Gastrocnemius medialis (tissue), 4 donors: ENCODE measurements at regions not wholly inside any gene's neighbourhood (a gene's known extent, or its start where the extent isn't known, plus 50 kb on each side); places are given as distances from the start of the nearest gene placed in this dataset.

Experiments
- ATAC-seq, 2 donors: fragments of 150-250 bp; one replicate each; pipeline ENCODE4 v1.9.1; 2016
- DNase-seq, 2 donors: peaks; one replicate each; pipeline ENCODE4 v3.0.0-alpha.2; 2019
- H3K27ac ChIP-seq, 4 donors: fragments of 200-600 bp; sonication (generic); 1 replicate in 1 of 4; 2 replicates in 3 of 4; pipeline ENCODE4 v1.5.1; 2016 to 2018; ENCODE audit warnings: mild to moderate bottlenecking in 2 of 4, moderate library complexity in 1 of 4
- H3K27me3 ChIP-seq, 3 donors: fragments of 200-600 bp; sonication (generic) in 2 of 3; 1 replicate in 1 of 3; 2 replicates in 2 of 3; pipeline versions ENCODE4 v1.5.1 to v1.6.0; 2016 to 2019; ENCODE audit warnings: mild to moderate bottlenecking in 1 of 3, moderate library complexity in 1 of 3
- H3K36me3 ChIP-seq, 2 donors: fragments of 200-600 bp; sonication (generic) in 1 of 2; one replicate each; pipeline ENCODE4 v1.5.1; 2017 to 2018
- H3K4me1 ChIP-seq, 2 donors: fragments of 200-600 bp; sonication (generic) in 1 of 2; one replicate each; pipeline ENCODE4 v1.5.1; 2016 to 2017; ENCODE audit warnings: mild to moderate bottlenecking in 2 of 2
- H3K4me3 ChIP-seq, 4 donors: fragments of 200-600 bp; sonication (generic) in 3 of 4; 1 replicate in 1 of 4; 2 replicates in 3 of 4; pipeline ENCODE4 v1.5.1; 2016 to 2019; ENCODE audit warnings: mild to moderate bottlenecking in 2 of 4
- H3K9me3 ChIP-seq, 3 donors: fragments of 200-600 bp; sonication (generic) in 2 of 3; 1 replicate in 1 of 3; 2 replicates in 2 of 3; pipeline ENCODE4 v1.5.1; 2016 to 2019
- CTCF ChIP-seq, 5 experiments: fragments of 450-650 bp in 3 of 5; fragments of 200-600 bp in 2 of 5; sonication (generic) in 2 of 5; IDR thresholded peaks in 4 of 5; conservative IDR thresholded peaks in 1 of 5; 1 replicate in 4 of 5; 2 replicates in 1 of 5; pipeline ENCODE4 v1.5.1; 2016 to 2019; ENCODE audit warnings: antibody characterized with exemption in 5 of 5, mild to moderate bottlenecking in 3 of 5, moderate library complexity in 3 of 5
- POLR2A ChIP-seq, 2 donors: fragments of 450-650 bp; IDR thresholded peaks; one replicate each; pipeline ENCODE4 v1.6.1; 2017; ENCODE audit warnings: antibody characterized with exemption in 2 of 2, mild to moderate bottlenecking in 2 of 2, moderate library complexity in 2 of 2
- in situ Hi-C, 4 donors: fragments of 200-750 bp; cut with MboI; loops; one replicate each; pipeline versions ENCODE4 v1.15.0 to v1.8.0; 2017; ENCODE audit warnings: low sequenced_read_pairs in 4 of 4
- intact Hi-C: fragments of 100-400 bp; cut with DNase I; formaldehyde crosslinking; loops from one replicate; pipeline ENCODE4 v1.15.1; 2023; ENCODE audit warnings: low total_unique reads

- no peak for ATAC-seq
- in situ Hi-C loops, result no loop called here
- intact Hi-C loops, result no loop called here
These were observed 315.2 kb upstream of the ZEB2 start for GRCh38 chr2:144834998-144835633.

GRCh38 chr2:144834363-144834762 lies 314.4 kb upstream of the ZEB2 start:
- no peaks in the 10 kb centered on the region for H3K9me3 ChIP-seq
- no peak for TF ChIP-seq CTCF (IDR thresholded peaks at IDR 0.05 in 4 of 5, conservative IDR thresholded peaks at IDR 0.05 in 1 of 5)
- no peak for TF ChIP-seq POLR2A (IDR thresholded peaks at IDR 0.05)
- H3K27ac ChIP-seq, result no peak overlapping the region
- DNase-seq (no peak), ATAC-seq (no peak)
- no peak overlapping the region for H3K4me3 ChIP-seq
- intact Hi-C loops (no loop called here), in situ Hi-C loops (no loop called here)
- no peaks in the 10 kb centered on the region for H3K36me3 ChIP-seq
- no peaks in the 10 kb centered on the region for H3K27me3 ChIP-seq
- no peaks in the 10 kb centered on the region for H3K4me1 ChIP-seq

More at GRCh38 chr2:144834998-144835633, 315.2 kb upstream of the ZEB2 start:
- H3K27ac ChIP-seq, result no peak overlapping the region
- no peaks in the 10 kb centered on the region for H3K4me1 ChIP-seq
- TF ChIP-seq CTCF (IDR thresholded peaks at IDR 0.05 in 4 of 5, conservative IDR thresholded peaks at IDR 0.05 in 1 of 5) (no peak), POLR2A (IDR thresholded peaks at IDR 0.05) (no peak)
- H3K27me3 ChIP-seq, result no peaks in the 10 kb centered on the region
- no peak overlapping the region for H3K4me3 ChIP-seq
- no peaks in the 10 kb centered on the region for H3K9me3 ChIP-seq
- peak in 1 of 2 donors; percentile 12 for DNase-seq
- no peaks in the 10 kb centered on the region for H3K36me3 ChIP-seq

GRCh38 chr2:144833075-144833637 lies 313.2 kb upstream of the ZEB2 start:
- H3K4me3 ChIP-seq, result no peak overlapping the region

GRCh38 chr2:144832048-144832447 lies 312.1 kb upstream of the ZEB2 start:
- in situ Hi-C loops, result no loop called here
- Histone ChIP-seq H3K9me3 (no peaks in the 10 kb centered on the region), H3K4me1 (no peaks in the 10 kb centered on the region), H3K4me3 (no peak overlapping the region), H3K36me3 (no peaks in the 10 kb centered on the region), H3K27ac (no peak overlapping the region), H3K27me3 (no peaks in the 10 kb centered on the region)
- ATAC-seq (no peak), DNase-seq (no peak)
- TF ChIP-seq CTCF (IDR thresholded peaks at IDR 0.05 in 4 of 5, conservative IDR thresholded peaks at IDR 0.05 in 1 of 5), result no peak
- TF ChIP-seq POLR2A (IDR thresholded peaks at IDR 0.05), result no peak
- intact Hi-C loops, result no loop called here

More at GRCh38 chr2:144833075-144833637, 313.2 kb upstream of the ZEB2 start:
- DNase-seq (no peak), ATAC-seq (no peak)
- Histone ChIP-seq H3K36me3 (no peaks in the 10 kb centered on the region), H3K9me3 (no peaks in the 10 kb centered on the region), H3K27ac (no peak overlapping the region), H3K27me3 (no peaks in the 10 kb centered on the region), H3K4me1 (no peaks in the 10 kb centered on the region)
- TF ChIP-seq CTCF (IDR thresholded peaks at IDR 0.05 in 4 of 5, conservative IDR thresholded peaks at IDR 0.05 in 1 of 5) (no peak), POLR2A (IDR thresholded peaks at IDR 0.05) (no peak)
- in situ Hi-C loops (no loop called here), intact Hi-C loops (no loop called here)
